Fibroblast of gingiva (primary cell): ENCODE measurements at regions not wholly inside any gene's neighbourhood (a gene's known extent, or its start where the extent isn't known, plus 50 kb on each side); places are given as distances from the start of the nearest gene placed in this dataset.

Experiments
- DNase-seq: peaks from one replicate; pipeline ENCODE4 v3.0.0-alpha.2; 2011; ENCODE audit warnings: low read depth

DNA sequence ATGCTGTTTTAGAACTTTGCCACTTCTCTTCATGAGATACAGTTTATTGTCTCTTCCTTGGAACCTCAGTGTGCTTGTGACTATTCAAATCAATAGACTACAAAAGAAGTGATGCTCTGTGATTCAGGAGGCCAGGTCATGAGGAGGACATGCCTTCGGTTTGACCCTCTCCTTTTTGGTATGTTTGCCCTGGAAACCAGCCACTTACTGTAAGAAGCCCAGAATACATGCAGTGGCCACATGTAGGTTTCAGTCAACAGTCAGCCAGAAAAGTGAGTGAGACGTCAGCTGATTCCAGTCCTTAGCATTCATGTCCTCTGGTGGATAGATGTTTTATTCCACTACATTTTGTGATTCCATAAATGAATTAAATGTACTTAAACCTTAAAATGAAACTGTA, 328.7 kb downstream of the PCDH18 start:
- DNase-seq, result peak; percentile 48

DNA sequence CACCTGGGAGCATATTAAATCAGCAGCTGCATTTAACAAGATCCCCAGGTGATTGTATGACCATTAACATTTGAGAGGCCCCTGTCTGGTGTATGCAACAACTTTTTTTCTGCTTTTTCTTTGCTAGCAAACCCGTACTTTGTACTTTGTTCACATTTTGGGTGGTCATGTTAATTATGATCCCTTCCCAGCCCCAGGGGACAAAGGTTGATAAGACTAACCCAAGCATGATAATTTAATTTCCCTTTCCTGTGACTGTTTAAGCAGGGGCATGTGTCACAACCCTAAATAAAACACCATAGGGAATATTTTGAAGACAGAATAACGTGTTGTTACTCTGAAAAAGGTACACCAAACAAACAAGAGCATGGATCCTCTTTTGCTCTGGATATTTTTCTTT, 332.0 kb downstream of the PCDH18 start:
- no peak for DNase-seq

DNA sequence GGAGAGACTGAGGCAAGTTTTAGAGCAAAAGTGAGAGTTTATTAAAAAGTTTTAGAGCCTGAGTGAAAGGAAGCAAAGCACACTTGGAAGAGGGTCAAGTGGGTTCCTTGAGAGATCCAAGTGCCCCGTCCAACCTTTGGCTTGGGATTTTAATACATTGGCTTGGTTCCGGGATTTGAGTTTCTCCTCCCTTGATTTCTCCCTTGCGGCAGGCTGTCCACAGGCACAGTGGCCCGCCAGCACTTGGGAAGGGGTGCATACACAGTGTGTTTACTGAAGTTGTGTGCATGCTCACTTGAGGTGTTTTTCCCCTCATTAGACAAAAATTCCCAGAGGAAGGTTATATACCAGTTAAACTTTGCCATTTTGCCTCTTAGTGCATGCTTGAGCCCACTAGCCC, 333.5 kb downstream of the PCDH18 start:
- no peak for DNase-seq

DNA sequence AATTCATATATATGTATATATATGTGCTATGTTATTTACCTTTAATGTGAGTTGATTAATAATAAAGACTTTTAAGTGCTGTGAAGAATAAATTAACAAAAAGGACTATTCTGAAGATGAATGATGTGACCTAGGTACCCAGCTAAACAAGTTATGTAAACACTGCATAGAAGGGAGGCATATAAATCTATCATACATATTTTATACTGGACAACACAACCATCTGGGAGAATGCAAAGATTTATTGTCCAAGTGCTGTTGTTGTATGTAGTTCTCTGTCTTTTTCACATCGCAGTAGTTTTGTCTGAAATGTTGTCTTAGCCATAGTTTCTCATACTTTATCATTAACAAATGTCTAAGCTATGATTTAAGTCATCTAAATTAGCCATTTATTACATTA, 337.6 kb downstream of the PCDH18 start:
- DNase-seq, result no peak

DNA sequence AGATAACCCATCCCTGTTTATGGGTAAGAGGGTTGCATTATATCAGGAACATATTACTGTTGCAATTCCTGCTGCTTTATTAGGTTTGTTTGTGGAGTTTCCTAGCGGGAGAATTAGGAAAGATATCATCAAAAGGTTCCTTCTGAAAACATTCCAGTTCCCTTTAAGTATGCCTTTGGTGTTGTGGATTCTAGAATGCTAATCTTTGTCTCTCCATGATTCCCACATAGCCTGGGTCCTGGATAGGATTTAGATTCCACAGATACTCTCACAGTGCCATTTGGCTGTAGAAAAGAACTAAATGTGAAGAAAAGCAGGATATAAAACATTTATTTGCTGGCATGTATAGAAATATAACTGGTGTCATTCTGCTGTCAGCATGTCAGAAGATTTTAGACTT, 338.7 kb downstream of the PCDH18 start:
- DNase-seq, result no peak

DNA sequence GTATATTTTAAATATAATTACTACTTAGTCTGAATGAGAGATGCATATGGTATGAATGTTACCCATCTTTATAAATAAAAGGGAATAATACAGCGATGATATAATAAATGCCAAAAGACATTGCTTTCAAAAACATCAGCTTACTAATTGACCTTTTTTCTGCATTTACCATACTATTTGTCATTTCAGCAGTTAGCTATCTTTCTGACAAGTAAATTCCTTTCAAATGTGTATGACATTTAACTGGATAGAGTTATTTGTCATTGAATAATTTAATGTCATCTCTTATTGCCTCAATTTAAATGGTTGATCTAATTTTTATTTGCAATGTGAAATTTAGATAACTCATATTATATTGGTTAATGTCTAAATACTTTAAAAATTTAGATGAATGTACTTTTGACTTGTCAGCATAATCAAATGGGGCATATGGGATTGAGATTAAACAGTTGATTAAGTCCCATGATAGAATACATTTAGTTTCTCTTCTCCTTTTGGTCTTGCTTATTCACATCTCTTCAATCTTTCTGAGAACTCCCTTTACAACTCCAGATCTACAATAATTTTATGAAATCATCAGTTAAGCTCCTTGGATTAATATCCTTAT, 350.9 kb downstream of the PCDH18 start:
- no peak for DNase-seq

GRCh38 chr4:137180349-137180748, 351.9 kb downstream of the PCDH18 start:
- no peak for DNase-seq

DNA sequence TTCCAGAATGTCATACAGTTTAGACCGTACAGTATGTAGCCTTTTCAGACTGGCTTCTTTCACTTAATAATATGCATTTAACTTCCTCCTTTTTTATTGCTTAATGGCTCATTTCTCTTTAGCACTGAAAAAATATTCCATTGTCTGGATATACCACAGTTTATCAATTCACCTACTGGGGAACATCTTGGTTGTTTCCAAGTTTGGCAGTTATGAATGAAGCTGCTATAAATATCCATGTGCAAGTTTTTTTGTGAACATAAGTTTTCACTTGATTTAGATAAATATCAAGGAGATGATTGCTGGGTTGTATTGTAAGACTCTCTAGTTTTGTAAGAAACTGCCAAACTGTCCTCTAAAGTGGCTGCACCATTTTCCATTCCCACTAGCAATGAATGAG, 375.5 kb downstream of the PCDH18 start:
- DNase-seq, result peak; percentile 25

GRCh38 chr4:137156054-137156453, 376.2 kb downstream of the PCDH18 start:
- DNase-seq, result peak; percentile 96

- no peak for DNase-seq
These were observed 401.1 kb downstream of the PCDH18 start for GRCh38 chr4:137131201-137131600.

DNA sequence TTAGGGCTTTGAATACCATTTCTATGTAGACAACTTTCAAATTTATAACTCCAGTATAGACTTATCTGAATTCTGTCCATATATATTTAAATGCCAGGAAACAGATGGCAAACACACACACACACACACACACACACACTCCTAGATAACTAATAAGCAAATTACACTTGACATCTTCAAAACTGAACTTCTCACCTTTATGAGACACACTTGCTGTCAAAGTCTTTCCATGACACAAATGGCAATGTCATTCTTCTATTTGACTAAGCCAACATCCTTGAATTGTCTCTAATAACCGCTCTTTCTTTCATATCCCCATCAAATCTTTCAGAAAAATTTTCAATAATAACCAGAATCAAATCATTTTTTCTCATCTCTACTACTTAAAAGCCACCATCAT, 402.4 kb downstream of the PCDH18 start:
- DNase-seq, result no peak

DNA sequence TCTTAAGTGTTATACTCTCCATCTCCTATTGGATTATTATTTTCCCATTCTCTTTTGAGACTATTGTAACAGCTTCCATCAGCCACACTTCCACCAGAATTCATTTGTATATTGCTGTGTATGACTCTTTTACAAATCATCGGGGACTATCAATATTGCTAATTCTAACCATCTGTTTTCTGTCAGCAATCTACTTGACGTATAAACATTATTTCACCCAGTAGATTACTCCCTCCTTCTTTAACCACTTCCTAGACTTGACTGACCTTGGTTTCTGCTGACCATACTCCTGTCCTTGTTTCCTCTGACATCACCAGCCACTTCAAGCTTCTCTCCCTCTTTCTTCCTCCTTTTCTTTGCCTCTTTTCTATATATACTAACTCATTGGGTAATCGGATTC, 402.9 kb downstream of the PCDH18 start:
- peak; percentile 17 for DNase-seq

DNA sequence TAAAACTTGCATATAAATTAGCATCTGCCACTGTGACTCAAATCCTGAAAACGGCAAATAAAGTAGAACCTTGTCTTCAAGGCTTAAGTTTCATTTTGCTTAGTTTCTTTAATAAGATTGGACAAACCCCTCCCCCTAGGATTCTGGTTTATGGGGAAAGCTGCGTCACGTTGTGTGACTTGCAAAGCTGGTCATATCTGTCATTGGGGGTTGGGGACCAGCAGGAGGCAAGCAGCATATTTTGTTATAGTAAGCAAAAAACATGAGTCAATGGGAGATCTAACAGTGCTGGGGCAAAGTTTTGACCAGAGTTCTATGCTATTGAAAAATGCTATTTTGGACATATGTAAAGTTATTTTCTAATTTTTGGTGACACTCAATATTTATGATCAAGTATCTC, 407.3 kb downstream of the PCDH18 start:
- peak; percentile 62 for DNase-seq

DNA sequence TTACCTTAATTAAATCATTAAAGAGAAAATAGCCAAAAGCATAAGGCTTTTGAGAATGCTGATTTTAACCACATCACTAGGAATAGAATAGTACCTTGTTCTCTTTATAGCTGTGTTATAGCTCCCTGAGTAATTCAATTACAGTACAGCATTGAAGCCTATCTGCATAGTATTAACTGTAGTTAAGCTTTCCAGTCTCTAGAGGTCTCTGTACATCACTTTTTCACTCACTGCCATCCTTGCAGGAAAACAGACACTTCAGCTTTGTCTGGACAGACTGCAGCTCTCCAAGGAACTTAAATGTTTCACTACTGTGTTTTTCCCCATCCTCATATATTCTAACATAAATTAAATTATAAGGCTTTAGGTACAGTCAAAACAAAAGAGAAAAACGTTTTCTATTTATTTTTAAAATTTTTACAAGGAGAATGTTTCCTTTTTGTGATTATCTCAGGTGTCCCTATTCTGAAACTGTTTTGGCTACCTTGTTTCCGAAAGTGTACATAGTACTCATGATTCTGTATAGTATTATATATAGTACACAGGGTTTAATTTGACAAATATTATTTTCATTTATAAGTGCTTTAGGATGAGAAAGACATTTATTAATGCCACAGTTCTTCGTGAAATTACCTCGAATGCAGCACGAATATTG, 407.9 kb downstream of the PCDH18 start:
- DNase-seq, result peak; percentile 72

GRCh38 chr4:137122876-137123275, 409.4 kb downstream of the PCDH18 start:
- no peak for DNase-seq

DNA sequence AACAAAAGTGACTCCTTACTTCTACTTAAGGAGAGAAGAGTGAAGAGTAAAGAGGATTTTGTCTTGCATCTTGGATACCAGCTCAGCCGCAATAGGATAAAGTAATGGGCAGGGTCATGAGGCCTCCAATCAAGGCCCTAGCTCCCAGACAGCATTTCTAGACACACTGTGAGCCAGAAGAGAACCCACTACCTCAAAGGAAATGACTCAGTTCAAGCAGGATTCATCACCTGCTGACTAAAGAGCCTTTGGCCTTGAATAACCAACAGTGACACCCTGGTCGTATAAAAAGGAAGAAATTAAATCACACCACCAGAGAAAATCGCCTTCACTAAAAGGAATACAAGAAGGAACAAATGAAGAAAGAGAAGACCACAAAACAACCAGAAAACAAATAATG, 416.1 kb downstream of the PCDH18 start:
- DNase-seq, result no peak

GRCh38 chr4:137106733-137107132, 425.6 kb downstream of the PCDH18 start:
- DNase-seq, result peak; percentile 49

DNA sequence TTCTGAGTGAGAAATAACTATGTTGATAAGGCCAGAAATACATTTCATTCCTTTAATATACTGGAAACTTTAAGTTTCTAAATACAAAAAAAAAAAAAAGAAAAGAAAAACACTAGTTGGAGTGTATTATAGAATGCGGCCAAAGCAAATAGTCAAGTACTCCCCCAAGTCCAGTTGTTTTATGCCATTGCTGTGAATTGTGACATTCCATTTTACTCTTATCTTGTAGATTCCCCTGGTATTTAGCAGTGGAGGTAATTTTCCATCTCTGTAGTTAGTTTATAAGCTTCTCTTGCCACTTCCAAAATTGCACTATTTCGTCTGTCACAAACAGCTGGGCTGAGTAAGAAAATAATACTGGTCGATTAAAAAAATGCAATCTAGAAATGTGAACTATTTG, 426.0 kb downstream of the PCDH18 start:
- DNase-seq, result no peak

DNA sequence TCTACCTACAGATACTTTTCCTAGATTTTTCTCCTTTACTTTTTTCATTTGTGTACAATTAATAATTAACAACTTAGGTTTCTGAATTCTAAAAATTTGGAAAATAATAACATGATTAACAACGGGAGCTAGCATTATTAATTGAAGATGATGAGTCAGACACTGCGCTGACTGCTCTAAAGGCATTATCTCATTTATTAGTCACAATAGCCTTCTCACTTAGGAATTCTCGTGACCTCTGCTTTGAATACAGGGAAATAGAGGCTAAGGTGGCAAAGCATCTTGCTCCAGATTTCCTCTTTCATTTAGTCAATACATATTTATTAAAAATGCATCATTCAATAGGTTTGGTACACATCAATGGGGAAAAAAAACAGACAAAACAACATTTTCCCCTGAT, 441.3 kb downstream of the PCDH18 start:
- DNase-seq, result no peak

- peak; percentile 78 for DNase-seq
These were observed 448.6 kb downstream of the PCDH18 start for GRCh38 chr4:137083571-137084135.

- peak; percentile 69 for DNase-seq
These were observed 450.2 kb downstream of the PCDH18 start for GRCh38 chr4:137082061-137082460.

DNA sequence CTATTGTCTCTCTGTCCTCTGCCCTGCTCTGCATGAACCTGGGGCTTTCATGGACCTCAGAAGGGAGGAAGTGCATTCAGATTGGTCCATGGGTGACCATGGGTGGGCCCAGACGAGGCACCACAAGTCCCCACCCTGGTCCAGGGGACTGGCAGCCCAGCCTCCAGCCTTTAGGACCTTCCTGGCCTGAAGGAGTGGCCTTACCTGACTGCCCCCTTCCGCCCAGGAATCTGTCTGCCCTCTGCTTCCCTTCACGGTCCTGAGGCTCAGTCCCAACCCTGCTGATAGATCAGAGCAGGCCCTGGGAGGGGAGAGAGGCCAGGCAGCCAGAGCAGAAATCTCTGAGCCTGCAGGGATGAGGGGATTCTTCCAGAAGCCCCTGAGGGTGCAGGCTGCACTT, 455.4 kb downstream of the PCDH18 start:
- DNase-seq, result no peak

DNA sequence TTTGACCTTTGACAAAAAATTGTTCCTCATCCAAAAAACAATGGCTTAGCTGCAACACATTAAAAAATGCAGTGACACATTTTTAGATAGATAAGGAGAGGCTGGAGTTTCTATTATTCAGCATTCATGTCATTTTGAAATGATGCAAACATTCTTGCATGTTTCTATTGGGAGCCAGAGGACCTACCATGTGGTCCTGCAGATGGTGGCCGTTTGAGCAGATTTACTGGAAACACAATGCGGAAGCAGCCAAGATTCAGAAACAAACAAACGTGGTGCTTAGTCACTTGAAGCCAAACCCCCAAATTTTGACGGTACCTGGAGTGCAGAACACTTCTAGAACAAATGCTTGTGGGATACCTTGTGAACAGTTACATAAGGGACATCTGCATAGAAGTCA, 456.7 kb downstream of the PCDH18 start:
- no peak for DNase-seq

GRCh38 chr4:137070614-137071013, 461.7 kb downstream of the PCDH18 start:
- no peak for DNase-seq
